HEK293 (cell line): ENCODE measurements at regions not wholly inside any gene's neighbourhood (a gene's known extent, or its start where the extent isn't known, plus 50 kb on each side); places are given as distances from the start of the nearest gene placed in this dataset.

ENCODE experiments used
- CTCF ChIA-PET: fragments of 350-600 bp; formaldehyde crosslinking; extraction: SDS; loops from one replicate; lab custom pipeline; 2021; ENCODE audit warnings: antibody characterized with exemption; lab: Yijun Ruan, JAX
- POLR2A ChIA-PET: fragments of 300-600 bp; formaldehyde crosslinking; extraction: SDS; loops from one replicate; lab custom pipeline; 2020; ENCODE audit warnings: antibody characterized with exemption, inconsistent platforms; lab: Yijun Ruan, JAX
- H3K27ac ChIP-seq: fragments of 200-500 bp; sonication (Bioruptor generic); 2 replicates; pipeline ENCODE4 v1.5.1; 2014; ENCODE audit warnings: low read depth, low read length, control low read depth, inconsistent platforms; ENCODE audit errors: extremely low read depth
- H3K36me3 ChIP-seq, 2 experiments: fragments of 200-500 bp in 1 of 2; sonication (Bioruptor generic) in 1 of 2; 1 replicate in 1 of 2; 2 replicates in 1 of 2; pipeline ENCODE4 v1.5.1; 2014 to 2017; ENCODE audit warnings: inconsistent platforms in 2 of 2, low read length in 2 of 2; ENCODE audit not compliant: control insufficient read depth in 2 of 2, insufficient read depth in 1 of 2
- H3K4me1 ChIP-seq: fragments of 200-500 bp; sonication (Bioruptor generic); 2 replicates; pipeline ENCODE4 v1.5.1; 2014; ENCODE audit warnings: mild to moderate bottlenecking, low read length, inconsistent platforms; ENCODE audit not compliant: control insufficient read depth, insufficient read depth
- H3K4me3 ChIP-seq: 2 replicates; pipeline ENCODE4 v1.5.1; 2011; ENCODE audit warnings: low read depth, mild to moderate bottlenecking, control low read depth, low read length, moderate library complexity
- H3K9me3 ChIP-seq: fragments of 200-500 bp; sonication (Bioruptor generic); 2 replicates; pipeline ENCODE4 v1.5.1; 2014; ENCODE audit warnings: low read depth, low read length, inconsistent platforms; ENCODE audit not compliant: control insufficient read depth, insufficient read depth
- HOXA7 ChIP-seq: sonication (generic); formaldehyde crosslinking; IDR thresholded peaks from 2 replicates; pipeline ENCODE4 v1.8.1; 2022; ENCODE audit warnings: missing genetic modification reagents, borderline replicate concordance
- PRDM1 ChIP-seq: fragments of 450-650 bp; formaldehyde crosslinking; IDR thresholded peaks from 2 replicates; pipeline ENCODE4; 2016; ENCODE audit warnings: missing biosample characterization, missing genetic modification characterization
- PRDM10 ChIP-seq: fragments of 450-650 bp; formaldehyde crosslinking; IDR thresholded peaks from 2 replicates; pipeline ENCODE4 v1.5.1; 2016; ENCODE audit warnings: missing biosample characterization, missing genetic modification characterization
- PRDM4 ChIP-seq: fragments of 450-650 bp; formaldehyde crosslinking; IDR thresholded peaks from 2 replicates; pipeline ENCODE4 v1.5.1; 2017; ENCODE audit warnings: missing biosample characterization, missing genetic modification characterization
- SP2 ChIP-seq: fragments of 450-650 bp; formaldehyde crosslinking; IDR thresholded peaks from 2 replicates; pipeline ENCODE4 v1.5.1; 2016; ENCODE audit warnings: missing biosample characterization, missing genetic modification characterization
- ZBTB26 ChIP-seq: fragments of 450-650 bp; formaldehyde crosslinking; optimal IDR thresholded peaks from 2 replicates; pipeline ENCODE3; 2016; ENCODE audit warnings: missing biosample characterization, mild to moderate bottlenecking, missing genetic modification characterization
- ZBTB49 ChIP-seq: fragments of 450-650 bp; formaldehyde crosslinking; IDR thresholded peaks from 2 replicates; pipeline ENCODE4 v1.5.1; 2016; ENCODE audit warnings: missing biosample characterization, missing genetic modification characterization, low read depth
- ZFP41 ChIP-seq: fragments of 450-650 bp; formaldehyde crosslinking; IDR thresholded peaks from 2 replicates; pipeline ENCODE4 v1.5.1; 2016; ENCODE audit warnings: missing biosample characterization, missing genetic modification characterization, borderline replicate concordance
- ZNF114 ChIP-seq: fragments of 450-650 bp; formaldehyde crosslinking; IDR thresholded peaks from 2 replicates; pipeline ENCODE4 v1.5.0; 2017; ENCODE audit warnings: missing biosample characterization, missing genetic modification characterization
- ZNF133 ChIP-seq: fragments of 450-650 bp; formaldehyde crosslinking; IDR thresholded peaks from 2 replicates; pipeline ENCODE4 v1.5.1; 2016; ENCODE audit warnings: missing biosample characterization, missing genetic modification characterization
- ZNF18 ChIP-seq: fragments of 450-650 bp; formaldehyde crosslinking; IDR thresholded peaks from 2 replicates; pipeline ENCODE4 v1.5.1; 2016; ENCODE audit warnings: missing biosample characterization, missing genetic modification characterization
- ZNF324 ChIP-seq: fragments of 450-650 bp; formaldehyde crosslinking; IDR thresholded peaks from 2 replicates; pipeline ENCODE4 v1.5.1; 2016; ENCODE audit warnings: missing biosample characterization, missing genetic modification characterization
- ZNF341 ChIP-seq: fragments of 450-650 bp; formaldehyde crosslinking; IDR thresholded peaks from 2 replicates; pipeline ENCODE4; 2016; ENCODE audit warnings: low read depth, missing biosample characterization, missing genetic modification characterization
- ZNF544 ChIP-seq: fragments of 450-650 bp; formaldehyde crosslinking; IDR thresholded peaks from 2 replicates; pipeline ENCODE4 v1.5.0; 2017; ENCODE audit warnings: missing biosample characterization, missing genetic modification characterization
- ZNF558 ChIP-seq: fragments of 450-650 bp; formaldehyde crosslinking; IDR thresholded peaks from 2 replicates; pipeline ENCODE4 v1.5.1; 2016; ENCODE audit warnings: missing biosample characterization, missing genetic modification characterization
- ZNF792 ChIP-seq: fragments of 450-650 bp; formaldehyde crosslinking; IDR thresholded peaks from 2 replicates; pipeline ENCODE4 v1.5.1; 2016; ENCODE audit warnings: missing biosample characterization, missing genetic modification characterization
- ZSCAN23 ChIP-seq: fragments of 450-650 bp; formaldehyde crosslinking; IDR thresholded peaks from 2 replicates; pipeline ENCODE4 v1.5.1; 2016; ENCODE audit warnings: missing biosample characterization, missing genetic modification characterization
- ZSCAN30 ChIP-seq: fragments of 450-650 bp; IDR thresholded peaks from 2 replicates; pipeline ENCODE4 v1.5.1; 2018; ENCODE audit warnings: missing biosample characterization, mild to moderate bottlenecking, missing genetic modification characterization, moderate library complexity

GRCh38 chr3:16692486-16693344 lies 87.5 kb upstream of the DAZL start:
- no peak for TF ChIP-seq ZNF324 (tag by site-specific recombination)
- ChIA-PET CTCF (interaction anchor here (1.2 kb wide), 1 partner anchor 19 kb away, joined by 3 read pairs; no protein-coding TSS in a partner anchor), POLR2A (no interaction called here)
- H3K36me3 ChIP-seq = no peaks in the 10 kb centered on the region
- no peaks in the 10 kb centered on the region for H3K4me1 ChIP-seq
- H3K27ac ChIP-seq = no peak overlapping the region
- no peaks in the 10 kb centered on the region for H3K9me3 ChIP-seq
- H3K4me3 ChIP-seq = no peak overlapping the region

- no peak overlapping the region for H3K4me3 ChIP-seq
- ChIA-PET POLR2A (no interaction called here), CTCF (no interaction called here)
- no peak overlapping the region for H3K27ac ChIP-seq
- H3K36me3 ChIP-seq = no peaks in the 10 kb centered on the region
- no peaks in the 10 kb centered on the region for H3K4me1 ChIP-seq
- no peak for TF ChIP-seq ZNF544
- no peak for TF ChIP-seq ZNF133
- no peak for TF ChIP-seq ZNF558 (tag by site-specific recombination)
- no peak for TF ChIP-seq PRDM1 (tag by site-specific recombination)
- no peak for TF ChIP-seq PRDM4
- H3K9me3 ChIP-seq = no peaks in the 10 kb centered on the region
Measured at GRCh38 chr3:16693820-16694219, 88.6 kb upstream of the DAZL start.

- POLR2A ChIA-PET = no interaction called here
- CTCF ChIA-PET = no interaction called here
Measured at GRCh38 chr3:16695710-16696109, 90.5 kb upstream of the DAZL start.

More at GRCh38 chr3:16695710-16696109, 90.5 kb upstream of the DAZL start:
- Histone ChIP-seq H3K4me1 (no peaks in the 10 kb centered on the region), H3K36me3 (no peaks in the 10 kb centered on the region), H3K4me3 (no peak overlapping the region), H3K27ac (no peak overlapping the region), H3K9me3 (no peaks in the 10 kb centered on the region)
- TF ChIP-seq PRDM10 (no peak), ZNF114 (tag by site-specific recombination) (no peak), HOXA7 (no peak), SP2 (tag by site-specific recombination) (no peak), ZFP41 (tag by site-specific recombination) (no peak), ZBTB26 (no peak), ZNF341 (tag by site-specific recombination) (no peak), ZBTB49 (tag by site-specific recombination) (no peak), ZNF18 (no peak), ZNF792 (tag by site-specific recombination) (no peak), ZSCAN30 (tag by site-specific recombination) (no peak), ZSCAN23 (tag by site-specific recombination) (no peak)
